HG03439 (cell line): ENCODE measurements at regions not wholly inside any gene's neighbourhood (a gene's known extent, or its start where the extent isn't known, plus 50 kb on each side); places are given as distances from the start of the nearest gene placed in this dataset.
"Not testable (repeated sequence)": the region's sequence is repeated elsewhere in the genome, so short reads cannot be mapped to it uniquely, and the experiment has no call there.

Source experiments
- ATAC-seq: cut with Tn5 transposase; IDR thresholded peaks from one replicate; pipeline ENCODE4 v1.9.1; 2021; ENCODE audit warnings: mild to moderate bottlenecking, moderate library complexity; ENCODE audit not compliant: unreplicated experiment

DNA sequence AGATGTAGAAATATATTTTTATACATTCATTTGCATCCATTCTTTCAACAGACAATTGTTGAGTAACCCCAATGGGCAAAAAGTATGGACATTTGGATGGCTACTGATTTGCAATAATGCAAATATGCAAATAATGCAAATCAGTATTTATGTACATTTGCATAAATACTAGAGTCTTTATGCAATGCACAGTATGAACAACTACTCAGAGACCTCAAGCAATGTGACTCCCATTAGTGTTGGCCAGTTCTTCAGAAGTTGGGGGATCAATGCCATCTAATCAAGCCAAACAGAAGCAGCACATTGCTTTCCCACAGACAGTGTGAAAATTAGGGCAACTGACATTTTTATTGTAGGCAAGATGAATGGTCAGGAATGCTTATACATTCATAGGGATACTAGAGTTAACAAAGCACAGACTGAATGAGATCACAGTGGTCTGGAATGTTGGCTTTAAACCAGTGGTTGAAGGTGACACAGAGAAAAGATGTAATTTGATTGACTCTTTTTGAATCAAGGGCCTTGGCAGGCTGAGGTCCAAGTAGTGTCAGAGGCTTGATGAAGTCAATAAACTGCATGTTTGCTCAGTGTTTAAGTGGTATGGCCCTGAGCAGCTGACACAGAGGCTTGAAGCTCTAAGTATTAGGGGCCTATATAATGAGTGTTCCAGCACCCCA is 256.6 kb downstream of the CTH start:
- ATAC-seq = no peak

- no peak for ATAC-seq
These were observed 259.9 kb downstream of the CTH start for GRCh38 chr1:70671006-70671405.

- ATAC-seq = no peak
These were observed 261.4 kb downstream of the CTH start for GRCh38 chr1:70672442-70672888.

DNA sequence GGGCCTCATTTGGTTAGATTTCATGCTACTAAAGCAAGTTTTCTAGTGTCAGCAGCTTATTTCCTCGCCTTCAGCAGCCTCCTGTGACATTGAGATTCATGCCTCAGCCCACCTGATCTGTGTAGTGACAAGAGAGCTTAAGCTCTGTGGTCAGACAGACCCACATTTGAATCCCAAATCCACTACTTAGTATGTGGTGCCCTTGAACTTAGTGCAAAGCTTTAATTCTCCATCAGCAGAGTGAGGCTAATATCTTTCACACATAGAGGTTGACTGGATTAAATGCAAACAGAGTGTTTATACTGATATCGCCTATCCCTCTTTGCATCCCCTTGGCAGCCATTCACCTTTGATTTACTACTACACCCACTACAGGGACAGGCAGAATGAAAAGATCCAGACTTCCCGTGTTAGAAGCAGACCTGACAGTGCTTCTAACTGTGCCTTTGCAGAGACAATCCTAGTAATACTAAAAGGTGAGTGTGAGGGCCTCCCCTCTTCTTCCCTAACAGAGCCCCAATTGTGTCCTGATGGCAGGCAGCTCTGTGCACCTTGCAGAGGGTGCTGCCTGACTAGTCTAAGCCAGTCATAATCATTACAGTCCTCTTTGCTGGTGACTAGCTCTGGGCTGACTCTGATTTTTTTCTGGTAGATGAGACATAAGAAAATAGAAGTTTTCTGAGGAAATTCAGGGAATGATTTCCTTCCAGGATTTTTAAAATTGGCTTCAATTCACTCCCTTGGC is 264.0 kb downstream of the CTH start:
- ATAC-seq = no peak

GRCh38 chr1:70675737-70676156 is 264.7 kb downstream of the CTH start:
- ATAC-seq = no peak

DNA sequence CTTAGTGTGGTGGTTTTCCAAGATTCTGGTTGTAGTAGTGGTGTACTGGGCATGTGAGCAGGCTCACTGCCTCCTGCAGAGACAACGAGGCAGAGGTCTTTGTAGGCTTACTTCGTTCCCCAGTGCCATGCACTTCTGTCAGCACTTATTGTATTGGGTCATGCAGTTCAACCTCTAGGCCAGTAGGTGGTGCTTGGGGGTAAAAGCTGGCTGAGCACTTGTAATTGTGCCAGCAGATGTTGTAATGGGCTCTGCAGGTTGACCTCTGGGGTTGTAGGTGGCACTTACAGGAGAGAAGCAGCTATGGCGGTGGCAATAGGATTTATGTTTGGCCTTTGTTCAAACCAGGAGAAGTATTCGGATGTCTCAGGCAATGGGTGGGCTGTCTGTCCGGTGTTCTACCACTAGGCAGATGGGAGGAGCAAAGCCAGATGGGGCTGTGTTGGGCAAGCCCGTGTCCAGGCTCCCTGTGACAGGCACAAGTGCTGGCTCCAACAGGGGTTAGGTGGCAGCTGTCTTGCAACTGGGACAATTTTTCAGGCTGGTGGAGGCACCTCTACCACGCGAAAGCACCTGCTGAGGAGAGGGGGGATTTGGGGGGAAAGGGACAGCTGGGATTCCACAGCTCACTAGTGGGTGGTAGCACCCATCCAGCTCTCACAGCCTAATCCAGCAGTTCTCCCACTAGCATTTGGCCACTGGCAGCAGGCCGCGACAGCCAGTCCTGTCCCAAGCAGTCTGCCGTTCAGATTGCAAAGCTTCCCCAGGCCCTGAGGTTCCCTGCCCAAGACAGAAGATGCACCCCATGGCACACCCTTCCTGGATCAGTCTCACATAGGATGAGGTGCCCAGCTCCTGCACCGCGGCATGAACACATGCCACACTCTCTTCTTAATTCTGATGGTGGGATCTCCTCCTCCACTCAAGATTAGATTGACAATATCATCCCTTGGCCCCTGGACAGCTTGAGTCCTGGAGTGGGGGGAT is 274.5 kb downstream of the CTH start:
- peak; percentile 99 for ATAC-seq

DNA sequence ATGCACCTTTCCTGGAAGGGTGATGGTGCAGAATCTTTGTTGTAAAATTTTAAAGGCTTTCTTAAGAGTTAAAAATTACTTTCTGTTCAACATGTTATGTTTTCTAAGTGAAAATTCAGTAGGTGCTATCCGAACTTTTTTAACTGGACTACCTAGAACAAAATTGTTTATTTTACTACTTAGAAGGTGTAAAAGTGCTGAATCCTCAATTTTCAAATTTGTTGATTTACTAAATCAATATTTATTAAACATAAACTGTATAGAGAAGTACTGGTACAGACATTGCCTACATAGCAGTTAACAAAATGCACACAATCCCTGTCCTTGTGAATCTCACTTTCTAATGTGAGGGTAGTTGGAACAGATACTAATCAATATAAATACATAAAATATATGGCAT is 277.5 kb downstream of the CTH start:
- ATAC-seq = no peak

DNA sequence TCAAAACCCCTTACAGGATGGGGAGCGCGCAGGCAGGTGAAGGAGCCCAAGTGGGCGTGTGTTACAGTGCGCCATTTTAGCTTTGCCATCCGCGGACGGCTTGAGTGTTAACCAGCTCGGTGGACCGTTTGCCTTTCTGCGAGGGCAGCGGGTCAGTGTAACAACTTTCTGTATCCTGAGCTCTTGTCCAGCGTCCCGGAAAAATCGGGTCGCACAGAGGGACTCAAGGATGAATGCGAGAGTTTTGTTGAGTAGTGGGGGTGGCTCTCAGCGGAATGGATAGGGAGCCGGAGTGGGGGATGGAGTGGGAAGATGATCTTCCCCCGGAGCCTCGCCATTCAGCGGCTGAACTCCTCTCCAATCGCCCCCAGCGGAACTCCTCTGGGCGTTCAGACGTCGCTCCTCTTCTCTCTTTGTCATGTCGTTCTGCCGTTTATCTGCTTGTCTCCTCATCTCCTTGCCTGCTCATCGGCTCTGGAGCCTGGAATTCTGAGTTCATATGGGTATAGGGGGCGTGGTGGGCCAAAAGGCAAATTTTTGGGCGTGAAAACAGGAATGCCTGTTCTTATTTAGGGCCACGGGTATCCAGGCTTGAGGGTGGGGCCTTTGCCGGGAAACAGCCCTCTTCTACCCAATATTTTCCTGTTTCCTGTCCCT is 295.4 kb downstream of the CTH start:
- ATAC-seq = no peak

DNA sequence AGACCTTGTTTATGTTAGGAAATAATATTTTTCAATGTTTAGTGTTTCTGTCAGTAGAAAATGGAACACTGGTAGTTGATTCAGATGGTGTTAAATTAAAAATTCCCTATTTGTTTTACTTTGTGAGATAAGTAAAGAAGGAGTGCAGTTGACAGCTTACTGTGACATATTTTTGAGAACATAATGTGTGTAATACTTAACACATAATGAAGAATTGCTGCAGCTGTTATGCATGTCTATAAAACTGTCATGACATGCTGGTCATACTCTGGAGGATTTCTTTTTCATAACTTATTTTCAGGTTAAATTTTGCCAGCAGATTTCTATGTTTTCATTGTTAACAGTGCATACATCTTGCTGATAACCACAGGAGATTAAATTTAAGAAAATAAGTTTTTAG is 296.1 kb downstream of the CTH start:
- no peak for ATAC-seq

DNA sequence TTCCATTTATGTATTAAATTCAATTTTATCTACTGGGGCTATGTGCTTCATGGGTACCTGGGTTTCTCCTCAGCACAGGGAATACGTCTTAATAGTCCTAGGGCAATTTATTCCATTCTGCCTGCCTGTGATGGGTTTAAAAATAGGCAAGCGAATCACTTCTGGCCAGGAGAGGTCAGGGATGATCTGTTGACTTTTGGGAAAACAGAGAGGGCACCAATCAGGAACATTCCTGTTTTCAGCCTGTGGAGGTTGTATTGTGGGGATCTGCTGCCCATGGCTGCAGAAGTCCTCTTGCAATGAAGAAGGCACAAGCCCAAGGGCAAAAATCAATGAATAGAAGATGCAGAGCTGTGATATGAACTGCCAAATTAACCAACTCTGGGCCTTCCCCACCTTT is 303.1 kb downstream of the CTH start:
- no peak for ATAC-seq

- ATAC-seq = no peak
These were observed 306.1 kb downstream of the CTH start for GRCh38 chr1:70717211-70717610.

- no peak for ATAC-seq
These were observed 306.6 kb downstream of the CTH start for GRCh38 chr1:70717656-70718055.

DNA sequence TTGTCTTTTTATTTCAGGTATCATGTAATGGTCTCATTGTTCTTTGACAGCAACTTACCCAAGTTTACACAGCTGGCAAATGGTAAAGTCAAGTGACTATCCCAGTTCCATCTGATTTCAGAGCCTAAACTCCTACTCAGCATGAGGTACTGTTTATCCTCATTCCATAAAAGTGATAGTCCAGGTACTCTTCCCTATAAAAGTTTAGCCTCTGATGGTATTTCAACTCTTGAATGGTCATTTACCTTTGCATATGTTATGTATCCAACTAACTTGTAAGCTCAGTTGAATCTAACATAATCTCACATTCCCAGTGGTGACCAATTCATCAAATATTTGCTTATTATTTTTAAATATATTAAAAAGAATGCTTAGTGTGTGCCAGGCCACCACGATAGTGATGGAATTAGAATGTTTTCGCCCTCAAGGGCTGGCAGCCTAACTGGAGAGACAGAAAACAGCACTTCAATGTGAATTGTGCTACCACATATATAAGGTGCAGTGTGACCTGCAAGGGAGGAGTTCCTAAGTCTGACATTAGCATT is 307.1 kb downstream of the CTH start:
- no peak for ATAC-seq

- no peak for ATAC-seq
These were observed 308.1 kb downstream of the CTH start for GRCh38 chr1:70719154-70719553.

GRCh38 chr1:70720109-70720508 is 309.0 kb downstream of the CTH start:
- no peak for ATAC-seq

DNA sequence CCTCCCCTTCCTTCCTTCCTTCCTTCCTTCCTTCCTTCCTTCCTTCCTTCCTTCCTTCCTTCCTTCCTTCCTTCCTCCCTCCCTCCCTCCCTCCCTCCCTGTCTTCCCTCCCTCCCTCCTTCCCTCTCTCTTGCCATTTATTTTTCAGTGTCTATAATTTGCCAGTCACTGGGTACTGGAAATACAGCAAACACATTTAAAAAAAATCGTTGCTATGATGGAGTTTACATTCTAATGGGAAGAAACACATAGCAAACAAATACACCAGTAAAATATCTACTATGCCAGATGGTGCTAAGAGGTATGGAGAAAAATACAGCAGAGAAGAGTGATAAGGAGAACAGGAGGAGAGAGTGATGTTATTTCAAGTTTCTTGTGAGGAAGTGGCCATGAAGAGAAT is 309.5 kb downstream of the CTH start:
- ATAC-seq = no peak

GRCh38 chr1:70727886-70728489 is 316.9 kb downstream of the CTH start:
- no peak for ATAC-seq

GRCh38 chr1:70736518-70736917 is 311.1 kb downstream of the PTGER3 start:
- not testable (repeated sequence) for ATAC-seq

- ATAC-seq = no peak
These were observed 310.5 kb downstream of the PTGER3 start for GRCh38 chr1:70737125-70737524.

DNA sequence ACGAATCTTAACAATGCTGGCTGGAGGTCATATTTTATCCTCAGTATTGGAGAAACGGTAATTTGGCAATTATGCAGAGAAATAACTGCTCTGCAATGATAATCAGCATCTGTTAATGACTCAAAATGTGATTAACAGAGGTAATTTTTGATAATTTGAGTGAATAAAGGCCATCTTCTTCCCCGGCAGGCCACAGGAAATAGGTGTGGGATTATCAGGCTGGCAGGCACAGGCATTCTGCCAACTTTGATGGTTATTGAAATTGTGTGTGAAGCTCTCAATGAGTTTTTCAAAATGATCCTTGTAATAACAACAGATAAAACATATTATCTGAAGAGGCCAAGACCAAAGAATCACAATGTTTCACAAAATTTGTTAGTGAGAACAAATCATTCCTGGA is 309.0 kb downstream of the PTGER3 start:
- no peak for ATAC-seq
